GM19328 (cell line): ENCODE measurements at regions not wholly inside any gene's neighbourhood (a gene's known extent, or its start where the extent isn't known, plus 50 kb on each side); places are given as distances from the start of the nearest gene placed in this dataset.

Experiments used
- ATAC-seq: cut with Tn5 transposase; IDR thresholded peaks from one replicate; pipeline ENCODE4 v1.9.1; 2021; ENCODE audit warnings: mild to moderate bottlenecking, moderate library complexity; ENCODE audit not compliant: unreplicated experiment

- no peak for ATAC-seq
These were observed 621.0 kb downstream of the CCER1 start for GRCh38 chr12:90333939-90334338.

GRCh38 chr12:90333424-90333823, 621.6 kb downstream of the CCER1 start:
- no peak for ATAC-seq

GRCh38 chr12:90331821-90332220, 623.2 kb downstream of the CCER1 start:
- no peak for ATAC-seq

- ATAC-seq = no peak
These were observed 622.6 kb upstream of the ATP2B1 start for GRCh38 chr12:90331262-90331661.

- no peak for ATAC-seq
These were observed 619.4 kb upstream of the ATP2B1 start for GRCh38 chr12:90327793-90328743.

- ATAC-seq = no peak
These were observed 614.6 kb upstream of the ATP2B1 start for GRCh38 chr12:90323217-90323616.

- ATAC-seq = no peak
These were observed 613.4 kb upstream of the ATP2B1 start for GRCh38 chr12:90322006-90322405.

- no peak for ATAC-seq
These were observed 612.7 kb upstream of the ATP2B1 start for GRCh38 chr12:90321369-90321768.

GRCh38 chr12:90311561-90311960, 602.9 kb upstream of the ATP2B1 start:
- ATAC-seq = no peak

- no peak for ATAC-seq
These were observed 596.7 kb upstream of the ATP2B1 start for GRCh38 chr12:90305379-90305778.

GRCh38 chr12:90304231-90304630, 595.6 kb upstream of the ATP2B1 start:
- no peak for ATAC-seq

GRCh38 chr12:90303771-90304170, 595.1 kb upstream of the ATP2B1 start:
- no peak for ATAC-seq

GRCh38 chr12:90301561-90302133, 593.0 kb upstream of the ATP2B1 start:
- ATAC-seq = no peak

GRCh38 chr12:90301095-90301494, 592.5 kb upstream of the ATP2B1 start:
- ATAC-seq = no peak

GRCh38 chr12:90299666-90300065, 591.0 kb upstream of the ATP2B1 start:
- no peak for ATAC-seq

- ATAC-seq = peak; percentile 96
These were observed 590.5 kb upstream of the ATP2B1 start for GRCh38 chr12:90299121-90299520.

GRCh38 chr12:90298289-90298948, 589.8 kb upstream of the ATP2B1 start:
- no peak for ATAC-seq

GRCh38 chr12:90295858-90296257, 587.2 kb upstream of the ATP2B1 start:
- ATAC-seq = no peak

- no peak for ATAC-seq
These were observed 583.5 kb upstream of the ATP2B1 start for GRCh38 chr12:90292183-90292582.

GRCh38 chr12:90290980-90291975, 582.6 kb upstream of the ATP2B1 start:
- no peak for ATAC-seq

- ATAC-seq = no peak
These were observed 578.9 kb upstream of the ATP2B1 start for GRCh38 chr12:90287585-90287984.
